ENCODE measurements at regions not wholly inside any gene's neighbourhood (a gene's known extent, or its start where the extent isn't known, plus 50 kb on each side); places are given as distances from the start of the nearest gene placed in this dataset.

- TF ChIP-seq ZFP36 (IDR thresholded peaks at IDR 0.05; ENCODE audit: borderline replicate concordance, partially characterized antibody) (no peak), CBX8 (IDR thresholded peaks at IDR 0.05) (no peak)
These were observed 69.8 kb downstream of the MCFD2 start (continued) for GRCh38 chr2:46845542-46846486.

- DNase-seq (ENCODE audit: low read depth in 1 of 2, low spot score in 1 of 2) (no peak), FAIRE-seq (no peak), ATAC-seq (no peak)
- H3K9me3 ChIP-seq: no peaks in the 10 kb centered on the region
- peaks cover 40% of the 10 kb centered on the region for H3K4me1 ChIP-seq
- H3K4me3 ChIP-seq: no peak overlapping the region
- peak overlapping the region in 1 of 2 experiments; percentile 97; a peak in 3 of 6 replicates for H3K27ac ChIP-seq
- ChIA-PET CTCF (interaction anchor here (1.3 to 2.6 kb wide), 4 partner anchors 14 to 68 kb away, joined by 3 to 8 read pairs (median 4); no protein-coding TSS in a partner anchor), POLR2A (no interaction called here)
- no peak overlapping the region for H3K4me2 ChIP-seq
- TF ChIP-seq BHLHE40 (IDR thresholded peaks at IDR 0.05; ENCODE audit: low read depth, low read length): no peak
- TF ChIP-seq MAFK (IDR thresholded peaks at IDR 0.05; ENCODE audit: partially characterized antibody): peak; percentile 51
- no peak for TF ChIP-seq CBX2 (IDR thresholded peaks at IDR 0.05; ENCODE audit: borderline replicate concordance, low read depth)
- TF ChIP-seq CBX8 (IDR thresholded peaks at IDR 0.05): no peak
- TF ChIP-seq CEBPB (IDR thresholded peaks at IDR 0.05): no peak
- no peak for TF ChIP-seq MAZ (IDR thresholded peaks at IDR 0.05; ENCODE audit: borderline replicate concordance, low read depth, low read length)
- WGBS (ENCODE audit: missing lambda C conversion rate): 94% methylated on average over 1 of the region's 1 CpG
These were observed 71.2 kb downstream of the MCFD2 start for GRCh38 chr2:46844443-46844842.

GRCh38 chr2:46844034-46844433 is 71.6 kb downstream of the MCFD2 start:
- ChIA-PET POLR2A (no interaction called here), CTCF (interaction anchor here (0.6 kb wide), 1 partner anchor 347 kb away, joined by 3 read pairs; no protein-coding TSS in a partner anchor)
- FAIRE-seq (no peak), ATAC-seq (no peak), DNase-seq (ENCODE audit: low read depth in 1 of 2, low spot score in 1 of 2) (no peak)
- Histone ChIP-seq H3K27ac (peak overlapping the region in 1 of 2 experiments; percentile 54; a peak in 2 of 6 replicates), H3K4me1 (peaks cover 36% of the 10 kb centered on the region), H3K4me2 (no peak overlapping the region), H3K4me3 (no peak overlapping the region), H3K9me3 (no peaks in the 10 kb centered on the region)
- WGBS (ENCODE audit: missing lambda C conversion rate): 64% methylated on average over 2 of the region's 2 CpGs
- TF ChIP-seq RAD21 (conservative IDR thresholded peaks at IDR 0.05 in 1 of 2, IDR thresholded peaks at IDR 0.05 in 1 of 2) (no peak), POLR2A (IDR thresholded peaks at IDR 0.05; ENCODE audit: low read length) (no peak), CHD2 (IDR thresholded peaks at IDR 0.05; ENCODE audit: low read length, partially characterized antibody) (no peak), FOSB (CRISPR knock-in tag; IDR thresholded peaks at IDR 0.05) (no peak), RARB (CRISPR knock-in tag; IDR thresholded peaks at IDR 0.05) (no peak), CBX8 (IDR thresholded peaks at IDR 0.05) (no peak), MAX (IDR thresholded peaks at IDR 0.05) (no peak), CBX2 (IDR thresholded peaks at IDR 0.05; ENCODE audit: borderline replicate concordance, low read depth) (no peak), E2F6 (IDR thresholded peaks at IDR 0.05; ENCODE audit: borderline replicate concordance, low read depth) (no peak), REST (IDR thresholded peaks at IDR 0.05) (no peak), MYC (IDR thresholded peaks at IDR 0.05; ENCODE audit: borderline replicate concordance, low read length) (no peak), HDAC2 (IDR thresholded peaks at IDR 0.05) (no peak), SMC3 (IDR thresholded peaks at IDR 0.05) (no peak), FOXS1 (CRISPR knock-in tag; IDR thresholded peaks at IDR 0.05) (no peak)

Data from A549 (cell line).